GM18505 (cell line): ENCODE measurements at regions not wholly inside any gene's neighbourhood (a gene's known extent, or its start where the extent isn't known, plus 50 kb on each side); places are given as distances from the start of the nearest gene placed in this dataset.
A peak's percentile ranks its signal among the peaks of the same experiment; 100 is the strongest.
"Not testable (repeated sequence)": the region's sequence is repeated elsewhere in the genome, so short reads cannot be mapped to it uniquely, and the experiment has no call there.

ENCODE experiments used
- ATAC-seq: cut with Tn5 transposase; IDR thresholded peaks from one replicate; pipeline ENCODE4 v1.9.1; 2021; ENCODE audit not compliant: unreplicated experiment
- POLR2A ChIP-seq: IDR thresholded peaks from 4 replicates; pipeline ENCODE4 v1.6.1; 2011; ENCODE audit warnings: borderline replicate concordance; ENCODE audit not compliant: insufficient read depth, insufficient read length; ENCODE audit errors: extremely low read depth

- TF ChIP-seq POLR2A: no peak
- ATAC-seq: no peak
Measured at GRCh38 chr5:117638581-117638980, 1064.0 kb upstream of the SEMA6A start.

- TF ChIP-seq POLR2A: no peak
- ATAC-seq: no peak
Measured at GRCh38 chr5:117633093-117633492, 1058.5 kb upstream of the SEMA6A start.

DNA sequence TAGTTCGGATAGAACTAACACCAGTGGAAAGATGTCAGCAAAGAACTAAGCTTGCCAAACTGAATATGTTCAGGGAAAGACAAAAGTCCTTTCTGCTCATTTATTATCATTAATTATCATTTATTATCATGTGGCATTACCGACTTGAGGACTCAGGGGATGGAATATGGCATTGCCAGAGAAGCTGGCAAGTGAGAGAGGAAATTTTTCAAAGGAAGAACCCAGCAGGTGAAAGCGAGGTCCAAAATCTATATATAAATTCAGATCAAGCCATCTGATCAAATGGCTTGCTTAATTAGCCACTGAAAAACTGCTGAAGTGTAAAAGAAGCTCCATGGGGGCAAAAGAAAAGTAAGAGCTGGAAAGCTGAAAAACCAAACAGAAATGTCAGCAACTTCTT is 1049.6 kb upstream of the SEMA6A start:
- no peak for TF ChIP-seq POLR2A
- ATAC-seq: no peak

- ATAC-seq: no peak
- TF ChIP-seq POLR2A: no peak
Measured at GRCh38 chr5:117623042-117623805, 1048.6 kb upstream of the SEMA6A start.

DNA sequence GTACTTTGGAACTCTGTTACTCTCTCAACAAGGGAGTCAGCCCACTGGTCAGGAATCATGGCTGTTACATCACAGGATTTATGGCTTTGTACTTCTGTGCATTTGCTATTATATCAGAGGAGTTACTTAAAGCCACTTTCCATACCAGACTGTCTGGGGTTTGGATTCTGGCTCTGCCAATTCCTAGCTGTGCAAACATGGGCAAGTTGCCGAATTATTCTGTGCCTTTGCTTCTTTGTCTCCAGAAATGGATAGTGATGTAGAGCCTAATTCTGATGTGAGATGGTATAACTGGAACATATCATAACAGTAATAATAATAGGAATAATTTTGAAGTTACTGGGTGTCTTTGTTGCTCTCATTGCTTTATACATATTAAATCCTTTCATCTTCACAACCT is 1047.3 kb upstream of the SEMA6A start:
- ATAC-seq: no peak
- TF ChIP-seq POLR2A: no peak

DNA sequence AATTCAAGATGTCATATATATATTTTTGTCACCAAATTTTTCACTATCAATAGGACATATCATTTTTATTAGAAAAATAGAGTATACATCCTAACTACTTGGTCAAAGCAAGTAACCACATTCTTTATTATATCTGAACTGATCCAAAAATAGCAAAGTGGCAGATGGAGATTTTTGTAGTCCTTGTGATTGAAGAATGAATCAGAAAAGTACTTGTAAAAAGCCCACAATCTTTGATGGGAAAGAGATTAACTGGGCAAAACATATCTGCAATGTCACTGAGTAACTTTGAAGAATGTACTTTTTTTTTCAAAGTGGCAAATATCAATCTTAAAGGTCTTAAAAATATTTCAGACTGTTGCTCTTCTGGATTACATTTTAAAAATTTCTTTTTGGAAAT is 1040.6 kb upstream of the SEMA6A start:
- no peak for ATAC-seq
- no peak for TF ChIP-seq POLR2A

- ATAC-seq: no peak
- no peak for TF ChIP-seq POLR2A
Measured at GRCh38 chr5:117614408-117614807, 1039.8 kb upstream of the SEMA6A start.

DNA sequence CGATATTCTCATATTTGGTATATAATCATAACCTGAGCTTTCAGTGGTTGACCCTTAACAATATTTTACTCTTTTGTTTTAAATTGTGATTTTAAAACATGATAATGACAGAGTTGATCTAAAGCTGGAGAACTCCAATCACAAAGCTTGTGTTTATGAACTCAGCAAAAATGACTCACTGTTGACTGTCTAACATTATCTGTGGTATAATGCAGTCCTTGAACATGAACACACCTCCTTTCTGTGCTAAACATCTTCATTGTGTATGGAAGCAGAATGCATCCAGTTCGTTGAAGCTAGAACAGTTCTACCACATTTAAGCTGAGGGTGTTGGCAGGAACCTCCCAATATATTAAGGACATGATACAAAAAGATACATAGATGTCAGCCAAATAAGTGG is 1030.2 kb upstream of the SEMA6A start:
- no peak for ATAC-seq
- no peak for TF ChIP-seq POLR2A

DNA sequence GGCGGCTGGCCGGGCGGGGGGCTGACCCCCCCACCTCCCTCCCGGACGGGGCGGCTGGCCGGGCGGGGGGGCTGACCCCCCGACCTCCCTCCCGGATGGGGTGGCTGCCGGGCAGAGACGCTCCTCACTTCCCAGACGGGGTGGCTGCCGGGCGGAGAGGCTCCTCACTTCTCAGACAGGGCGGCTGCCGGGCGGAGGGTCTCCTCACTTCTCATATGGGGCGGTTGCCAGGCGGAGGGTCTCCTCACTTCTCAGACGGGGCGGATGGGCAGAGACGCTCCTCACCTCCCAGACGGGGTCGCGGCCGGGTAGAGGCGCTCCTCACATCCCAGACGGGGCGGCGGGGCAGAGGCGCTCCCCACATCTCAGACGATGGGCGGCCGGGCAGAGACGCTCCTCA is 1025.2 kb upstream of the SEMA6A start:
- not testable (repeated sequence) for ATAC-seq

DNA sequence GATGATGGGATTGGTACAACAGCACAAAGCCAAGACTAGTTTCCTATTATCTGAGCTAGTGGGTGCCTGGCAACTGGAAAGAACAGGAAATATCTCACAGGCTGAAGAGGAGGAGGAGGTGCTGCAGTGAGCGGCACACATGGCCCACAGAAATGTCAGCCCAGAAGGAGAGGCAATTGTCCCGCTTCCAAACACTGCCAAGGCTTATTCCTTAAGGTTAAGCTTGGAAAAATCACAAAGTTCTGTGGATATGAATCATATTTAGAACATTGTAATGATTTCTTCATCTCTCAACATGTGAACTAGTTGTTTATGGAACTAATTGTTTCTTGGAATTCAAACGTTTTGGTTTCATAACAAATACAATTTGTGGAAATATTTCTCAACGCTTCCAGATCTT is 1019.5 kb upstream of the SEMA6A start:
- no peak for ATAC-seq
- TF ChIP-seq POLR2A: no peak

- TF ChIP-seq POLR2A: no peak
- peak; percentile 73 for ATAC-seq
Measured at GRCh38 chr5:117590944-117591343, 1016.3 kb upstream of the SEMA6A start.

- TF ChIP-seq POLR2A: no peak
- ATAC-seq: no peak
Measured at GRCh38 chr5:117588611-117589010, 1014.0 kb upstream of the SEMA6A start.

DNA sequence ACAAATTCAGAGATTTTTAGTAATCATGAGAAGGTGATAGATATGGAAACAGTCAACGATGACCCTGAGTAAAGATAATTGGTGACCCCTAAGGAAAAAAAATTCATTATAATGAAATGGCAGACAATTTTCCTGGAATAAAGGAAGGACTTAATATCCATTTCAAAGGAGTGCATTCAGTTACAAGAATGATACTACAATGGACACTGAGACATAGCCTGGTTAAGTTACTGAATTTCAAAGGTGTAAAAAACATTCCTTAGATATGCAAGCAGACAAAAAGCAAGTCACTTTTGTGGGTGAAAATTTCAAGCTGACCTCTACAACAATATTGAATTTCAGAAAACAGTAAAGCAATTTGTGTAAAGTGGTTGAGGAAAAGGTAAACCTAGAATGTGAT is 1012.5 kb upstream of the SEMA6A start:
- ATAC-seq: no peak
- no peak for TF ChIP-seq POLR2A

- ATAC-seq: no peak
- no peak for TF ChIP-seq POLR2A
Measured at GRCh38 chr5:117568622-117569021, 994.0 kb upstream of the SEMA6A start.

GRCh38 chr5:117568126-117568525 is 993.5 kb upstream of the SEMA6A start:
- no peak for ATAC-seq
- TF ChIP-seq POLR2A: no peak
